GM23248 (cell line): ENCODE measurements at regions not wholly inside any gene's neighbourhood (a gene's known extent, or its start where the extent isn't known, plus 50 kb on each side); places are given as distances from the start of the nearest gene placed in this dataset.
"Not testable (repeated sequence)": the region's sequence is repeated elsewhere in the genome, so short reads cannot be mapped to it uniquely, and the experiment has no call there.

ENCODE experiments used
- DNase-seq: peaks from one replicate; pipeline ENCODE4 v3.0.0-alpha.2; 2015
- H2AFZ ChIP-seq: fragments of 200-600 bp; sonication (generic); 2 replicates; pipeline ENCODE4 v1.6.1; 2016; ENCODE audit warnings: antibody characterized with exemption
- H3F3A ChIP-seq: fragments of 200-600 bp; sonication (generic); 2 replicates; pipeline ENCODE4 v1.6.1; 2016; ENCODE audit warnings: mild to moderate bottlenecking, antibody characterized with exemption, mixed run types; ENCODE audit not compliant: insufficient read depth
- H3K27ac ChIP-seq: fragments of 200-600 bp; sonication (generic); 2 replicates; pipeline ENCODE4 v1.5.1; 2016; ENCODE audit warnings: mild to moderate bottlenecking
- H3K27me3 ChIP-seq: fragments of 200-600 bp; sonication (generic); replicated peaks from 2 replicates; pipeline ENCODE4 v1.6.1; 2016; ENCODE audit warnings: mild to moderate bottlenecking; ENCODE audit not compliant: insufficient read depth
- H3K36me3 ChIP-seq: fragments of 200-600 bp; sonication (generic); 2 replicates; pipeline ENCODE4 v1.6.1; 2016; ENCODE audit warnings: low read depth, mild to moderate bottlenecking
- H3K4me1 ChIP-seq: fragments of 200-600 bp; sonication (generic); 2 replicates; pipeline ENCODE4 v1.6.1; 2016; ENCODE audit warnings: mild to moderate bottlenecking; ENCODE audit not compliant: insufficient read depth
- H3K4me2 ChIP-seq: fragments of 200-600 bp; sonication (generic); one replicate; pipeline ENCODE4 v1.6.1; 2016; ENCODE audit warnings: mild to moderate bottlenecking; ENCODE audit not compliant: unreplicated experiment
- H3K4me3 ChIP-seq: fragments of 200-600 bp; sonication (generic); 2 replicates; pipeline ENCODE4 v1.5.1; 2016; ENCODE audit warnings: mild to moderate bottlenecking
- H3K79me2 ChIP-seq: fragments of 200-600 bp; sonication (generic); 2 replicates; pipeline ENCODE4 v1.6.1; 2016; ENCODE audit warnings: mild to moderate bottlenecking; ENCODE audit not compliant: insufficient read depth
- H3K9ac ChIP-seq: fragments of 200-600 bp; sonication (generic); 2 replicates; pipeline ENCODE4 v1.6.1; 2016; ENCODE audit warnings: mild to moderate bottlenecking
- H3K9me2 ChIP-seq: fragments of 200-600 bp; sonication (generic); 2 replicates; pipeline ENCODE4 v1.6.1; 2016; ENCODE audit warnings: mixed run types, mild to moderate bottlenecking, moderate library complexity; ENCODE audit not compliant: insufficient read depth
- H3K9me3 ChIP-seq: fragments of 200-600 bp; sonication (generic); one replicate; pipeline ENCODE4 v1.6.1; 2017; ENCODE audit warnings: low read depth
- H4K20me1 ChIP-seq: fragments of 200-600 bp; sonication (generic); 2 replicates; pipeline ENCODE4 v1.6.0; 2016; ENCODE audit not compliant: insufficient read depth
- EZH2 ChIP-seq: fragments of 200-600 bp; sonication (generic); IDR thresholded peaks from 2 replicates; pipeline ENCODE4 v1.6.1; 2018; ENCODE audit warnings: antibody characterized with exemption, mild to moderate bottlenecking; ENCODE audit not compliant: insufficient read depth, poor library complexity, severe bottlenecking
- EZH2phosphoT487 ChIP-seq: fragments of 200-600 bp; sonication (generic); IDR thresholded peaks from 2 replicates; pipeline ENCODE4 v1.6.1; 2018; ENCODE audit warnings: antibody characterized with exemption, moderate library complexity, mild to moderate bottlenecking, low read depth; ENCODE audit not compliant: insufficient read depth
- WGBS, 2 experiments: methylation state at CpG; one replicate each; pipeline ENCODE4 v1.1.6; 2015 to 2017; ENCODE audit warnings: low lambda C conversion rate in 2 of 2, low coverage in 1 of 2; ENCODE audit errors: missing lambda C conversion rate in 2 of 2; 5-methylcytosine and 5-hydroxymethylcytosine counted together
- in situ Hi-C: fragments of 300-500 bp; cut with MboI; formaldehyde crosslinking; loops from 2 replicates; pipeline ENCODE4 v1.15.0; 2020

- H3K36me3 ChIP-seq, result 0 out of 2 replicates have a peak, but pooled peaks cover 6% of the 10 kb centered on the region
- TF ChIP-seq EZH2, result no peak
- no peak for TF ChIP-seq EZH2phosphoT487
- no peak overlapping the region for H2AFZ ChIP-seq
- peaks cover 46% of the 10 kb centered on the region for H3F3A ChIP-seq
- no peaks in the 10 kb centered on the region for H4K20me1 ChIP-seq
- in situ Hi-C loops, result no loop called here
- WGBS, 2 experiments, result 44 to 47% methylated on average over 2 of the region's 2 CpGs
- no peaks in the 10 kb centered on the region for H3K9me3 ChIP-seq
- peak overlapping the region; percentile 76 for H3K27ac ChIP-seq
- peaks cover 57% of the 10 kb centered on the region for H3K4me1 ChIP-seq
- peak overlapping the region; percentile 13 for H3K4me2 ChIP-seq
- no peaks in the 10 kb centered on the region for H3K27me3 ChIP-seq
- H3K4me3 ChIP-seq, result no peak overlapping the region
- peak; percentile 82 for DNase-seq
- no peaks in the 10 kb centered on the region for H3K79me2 ChIP-seq
- peaks cover 5% of the 10 kb centered on the region; the same call in 1 of the 2 replicates for H3K9me2 ChIP-seq
- H3K9ac ChIP-seq, result no peak overlapping the region
Observed at GRCh38 chr1:214862421-214862820, 220.1 kb upstream of the KCNK2 start.

GRCh38 chr1:214864896-214865688, 217.4 kb upstream of the KCNK2 start:
- DNase-seq, result peak; percentile 79
- 15 to 16% methylated on average over 3 of the region's 3 CpGs for WGBS, 2 experiments

GRCh38 chr1:214870426-214870825, 212.1 kb upstream of the KCNK2 start:
- H3K79me2 ChIP-seq, H3K4me3 ChIP-seq, H3K9me2 ChIP-seq, H3K27ac ChIP-seq, H3K9ac ChIP-seq, DNase-seq, H2AFZ ChIP-seq, H3K9me3 ChIP-seq, H3K27me3 ChIP-seq, H4K20me1 ChIP-seq, H3K36me3 ChIP-seq, H3F3A ChIP-seq, in situ Hi-C loops, H3K4me2 ChIP-seq, H3K4me1 ChIP-seq: not testable (repeated sequence)
- WGBS, 2 experiments, result 97 to 99% methylated on average over 32 to 36 of the region's 40 CpGs

More at GRCh38 chr1:214864896-214865688, 217.4 kb upstream of the KCNK2 start:
- in situ Hi-C loops, result no loop called here
- no peaks in the 10 kb centered on the region for H4K20me1 ChIP-seq
- H3K4me2 ChIP-seq, result peak overlapping the region; percentile 3
- no peak overlapping the region for H3K4me3 ChIP-seq
- H3K79me2 ChIP-seq, result no peaks in the 10 kb centered on the region
- peaks cover 5% of the 10 kb centered on the region; the same call in 1 of the 2 replicates for H3K9me2 ChIP-seq
- H3K27me3 ChIP-seq, result no peaks in the 10 kb centered on the region
- H3K4me1 ChIP-seq, result peaks cover 48% of the 10 kb centered on the region
- TF ChIP-seq EZH2phosphoT487, result no peak
- no peak for TF ChIP-seq EZH2
- no peak overlapping the region for H2AFZ ChIP-seq
- H3F3A ChIP-seq, result peaks cover 38% of the 10 kb centered on the region
- peak overlapping the region; percentile 41 for H3K27ac ChIP-seq
- no peaks in the 10 kb centered on the region for H3K9me3 ChIP-seq
- 0 out of 2 replicates have a peak, but pooled peaks cover 6% of the 10 kb centered on the region for H3K36me3 ChIP-seq
- H3K9ac ChIP-seq, result no peak overlapping the region

- Histone ChIP-seq H3K9me3 (no peaks in the 10 kb centered on the region), H3K9me2 (no peaks in the 10 kb centered on the region), H3K9ac (no peak overlapping the region), H2AFZ (no peak overlapping the region), H3K4me1 (no peaks in the 10 kb centered on the region), H3K79me2 (no peaks in the 10 kb centered on the region), H3K4me2 (no peak overlapping the region), H3K27me3 (no peaks in the 10 kb centered on the region), H3F3A (no peaks in the 10 kb centered on the region), H3K27ac (no peak overlapping the region), H3K4me3 (no peak overlapping the region), H4K20me1 (no peaks in the 10 kb centered on the region), H3K36me3 (no peaks in the 10 kb centered on the region)
- no peak for TF ChIP-seq EZH2
- no peak for TF ChIP-seq EZH2phosphoT487
- DNase-seq, result no peak
- in situ Hi-C loops, result no loop called here
- WGBS, 2 experiments, result 92 to 94% methylated on average over 5 of the region's 5 CpGs
Observed at GRCh38 chr1:214880956-214881355, 201.6 kb upstream of the KCNK2 start.
